ENCODE measurements at regions not wholly inside any gene's neighbourhood (a gene's known extent, or its start where the extent isn't known, plus 50 kb on each side); places are given as distances from the start of the nearest gene placed in this dataset.
"Not testable (repeated sequence)": the region's sequence is repeated elsewhere in the genome, so short reads cannot be mapped to it uniquely, and the experiment has no call there.

DNA sequence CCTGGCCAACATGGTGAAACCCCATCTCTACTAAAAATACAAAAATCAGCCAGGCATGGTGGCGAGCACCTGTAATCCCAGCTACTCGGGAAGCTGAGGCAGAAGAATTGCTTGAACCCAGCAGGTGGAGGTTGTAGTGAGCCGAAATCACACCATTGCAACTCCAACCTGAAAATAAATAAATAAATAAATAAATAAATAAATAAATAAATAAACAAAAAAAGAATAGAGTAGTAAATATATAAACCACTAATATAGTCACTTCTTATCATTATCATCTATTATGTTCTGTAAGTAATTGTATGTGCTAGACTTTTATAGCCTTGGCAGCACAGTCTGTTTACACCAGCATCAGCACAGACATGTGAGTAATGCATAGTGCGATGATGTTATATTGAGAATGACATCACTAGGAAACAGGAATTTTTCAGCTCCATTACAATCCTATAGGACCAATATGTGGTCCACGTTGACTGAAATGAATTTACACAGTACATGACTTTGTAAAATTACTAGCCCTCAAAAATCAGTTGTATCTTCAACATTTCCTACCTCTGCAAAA is 385.4 kb upstream of the ANKRD30A start:
- H3K27ac ChIP-seq (ENCODE audit: low read depth, low read length), result no peak overlapping the region
- no peaks in the 10 kb centered on the region for H3K27me3 ChIP-seq (ENCODE audit: control insufficient read depth, insufficient read depth, low read length)
- no peaks in the 10 kb centered on the region for H3K36me3 ChIP-seq (ENCODE audit: control insufficient read depth, insufficient read depth, low read length)
- H3K4me3 ChIP-seq (ENCODE audit: low read length), result no peak overlapping the region
- H3K4me1 ChIP-seq (ENCODE audit: control insufficient read depth, insufficient read depth, low read length), result no peaks in the 10 kb centered on the region
- no peak overlapping the region for H3K9ac ChIP-seq (ENCODE audit: low read length)

DNA sequence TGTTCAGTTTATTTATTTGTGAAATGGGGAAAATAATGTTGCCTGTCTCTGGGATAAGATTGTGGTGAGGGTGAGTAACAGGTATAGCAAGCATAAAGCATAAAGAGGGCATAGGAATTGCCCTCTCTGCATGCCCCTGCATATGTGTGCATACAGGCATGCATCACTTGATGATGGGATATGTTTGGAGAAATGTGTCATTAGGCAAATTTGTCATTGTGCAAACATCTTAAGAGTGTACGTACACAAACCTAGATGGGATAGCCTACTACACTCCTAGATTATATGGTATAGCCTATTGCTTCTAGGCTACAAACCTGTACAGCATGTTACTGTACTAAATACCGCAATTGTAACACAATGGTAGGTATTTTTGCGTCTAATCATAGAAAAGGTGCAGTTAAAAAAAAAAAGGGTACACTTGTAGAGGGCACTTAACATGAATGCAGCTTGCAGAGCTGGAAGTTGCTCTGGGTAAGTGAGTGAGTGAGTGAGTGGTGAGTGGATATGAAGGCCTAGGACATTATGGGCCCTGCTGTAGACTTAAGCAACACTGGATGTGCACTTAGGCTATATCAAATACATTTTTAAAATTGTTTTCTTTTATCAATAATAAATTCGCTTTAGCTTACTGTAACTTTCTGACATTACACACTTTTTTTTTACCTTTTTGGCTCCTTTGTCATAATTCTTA is 386.5 kb upstream of the ANKRD30A start:
- Histone ChIP-seq H3K36me3 (ENCODE audit: control insufficient read depth, insufficient read depth, low read length) (no peaks in the 10 kb centered on the region), H3K9ac (ENCODE audit: low read length) (no peak overlapping the region), H3K27ac (ENCODE audit: low read depth, low read length) (no peak overlapping the region), H3K4me3 (ENCODE audit: low read length) (no peak overlapping the region), H3K4me1 (ENCODE audit: control insufficient read depth, insufficient read depth, low read length) (no peaks in the 10 kb centered on the region), H3K27me3 (ENCODE audit: control insufficient read depth, insufficient read depth, low read length) (no peaks in the 10 kb centered on the region)

DNA sequence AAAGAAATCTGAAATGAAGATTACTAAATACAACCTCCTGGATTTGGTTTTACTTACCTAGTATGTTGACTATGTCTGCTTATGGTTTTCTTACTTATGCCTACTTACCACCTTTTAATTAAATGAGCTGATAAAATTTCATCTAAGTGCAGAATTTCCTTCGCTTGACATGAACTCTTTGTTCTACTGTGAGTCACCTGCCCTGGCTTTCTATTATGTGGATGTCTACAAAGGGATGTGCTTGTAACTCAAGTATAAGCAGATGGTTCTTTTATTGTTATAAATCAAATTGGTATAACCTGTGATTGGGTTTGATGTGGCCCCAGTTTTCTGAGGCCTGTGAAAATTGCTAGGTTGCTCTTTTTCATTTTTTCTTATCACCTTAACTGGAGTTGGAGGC is 389.1 kb upstream of the ANKRD30A start:
- H3K27me3 ChIP-seq (ENCODE audit: control insufficient read depth, insufficient read depth, low read length), result no peaks in the 10 kb centered on the region
- H3K4me1 ChIP-seq (ENCODE audit: control insufficient read depth, insufficient read depth, low read length), result no peaks in the 10 kb centered on the region
- H3K36me3 ChIP-seq (ENCODE audit: control insufficient read depth, insufficient read depth, low read length), result no peaks in the 10 kb centered on the region
- H3K27ac ChIP-seq (ENCODE audit: low read depth, low read length), result no peak overlapping the region
- no peak overlapping the region for H3K4me3 ChIP-seq (ENCODE audit: low read length)
- H3K9ac ChIP-seq (ENCODE audit: low read length), result no peak overlapping the region

DNA sequence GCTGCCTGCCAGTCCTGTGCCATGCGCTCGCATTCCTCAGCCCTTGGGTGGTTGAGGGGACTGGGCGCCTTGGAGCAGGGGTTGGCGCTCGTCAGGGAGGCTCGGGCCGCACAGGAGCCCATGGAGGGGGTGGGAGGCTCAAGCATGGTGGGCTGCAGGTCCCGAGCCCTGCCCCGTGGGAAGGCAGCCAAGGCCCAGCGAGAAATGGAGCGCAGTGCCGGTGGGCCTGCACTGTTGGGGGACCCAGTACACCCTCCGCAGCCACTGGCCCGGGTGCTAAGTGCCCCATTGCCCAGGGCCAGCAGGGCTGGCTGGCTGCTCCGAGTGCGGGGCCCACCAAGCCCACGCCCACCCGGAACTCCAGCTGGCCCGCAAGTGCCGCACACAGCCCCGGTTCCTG is 390.8 kb upstream of the ANKRD30A start:
- not testable (repeated sequence) for H3K27me3 ChIP-seq (ENCODE audit: control insufficient read depth, insufficient read depth, low read length); H3K4me1 ChIP-seq (ENCODE audit: control insufficient read depth, insufficient read depth, low read length); H3K9ac ChIP-seq (ENCODE audit: low read length); H3K4me3 ChIP-seq (ENCODE audit: low read length); H3K36me3 ChIP-seq (ENCODE audit: control insufficient read depth, insufficient read depth, low read length); H3K27ac ChIP-seq (ENCODE audit: low read depth, low read length)

DNA sequence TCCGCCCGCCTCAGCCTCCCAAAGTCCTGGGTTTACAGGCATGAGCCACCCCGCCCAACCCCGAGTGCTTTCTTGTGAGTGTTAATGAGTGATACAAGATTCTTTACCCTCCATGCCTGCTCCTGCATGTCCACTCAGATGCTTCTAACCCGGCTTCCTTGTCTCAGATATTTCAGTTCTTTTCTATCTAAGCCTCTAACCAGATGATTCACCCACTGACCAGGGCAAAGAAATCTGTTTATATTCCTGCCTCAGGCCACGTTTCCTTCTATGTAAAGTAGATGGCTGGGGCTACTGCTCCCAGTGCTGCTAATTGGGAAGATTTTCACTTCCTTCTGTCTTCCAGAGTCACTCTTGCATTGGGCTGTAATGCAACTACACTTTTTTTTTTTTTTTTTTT is 395.1 kb upstream of the ANKRD30A start:
- Histone ChIP-seq H3K4me1 (ENCODE audit: control insufficient read depth, insufficient read depth, low read length) (no peaks in the 10 kb centered on the region), H3K27me3 (ENCODE audit: control insufficient read depth, insufficient read depth, low read length) (no peaks in the 10 kb centered on the region), H3K36me3 (ENCODE audit: control insufficient read depth, insufficient read depth, low read length) (no peaks in the 10 kb centered on the region), H3K4me3 (ENCODE audit: low read length) (no peak overlapping the region), H3K27ac (ENCODE audit: low read depth, low read length) (no peak overlapping the region), H3K9ac (ENCODE audit: low read length) (no peak overlapping the region)

DNA sequence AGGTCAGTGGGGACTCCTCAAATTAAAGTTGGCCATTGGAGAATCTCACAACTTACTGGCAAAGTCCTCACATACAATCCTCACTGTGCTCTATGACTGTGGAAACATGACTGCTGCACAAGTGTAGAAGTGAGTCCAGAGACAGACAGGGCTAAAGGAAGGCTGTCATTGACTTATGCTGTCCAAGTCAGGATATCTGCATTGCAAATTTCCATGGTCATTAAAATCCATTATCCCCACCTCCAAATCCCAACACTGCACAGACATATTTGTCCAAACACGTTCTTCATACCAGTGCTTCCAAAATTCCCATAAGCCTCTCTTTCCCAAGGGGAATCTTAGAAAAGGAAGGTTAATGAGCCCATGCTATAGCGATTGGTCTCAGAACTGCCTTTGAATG is 396.8 kb upstream of the ANKRD30A start:
- Histone ChIP-seq H3K9ac (ENCODE audit: low read length) (no peak overlapping the region), H3K36me3 (ENCODE audit: control insufficient read depth, insufficient read depth, low read length) (no peaks in the 10 kb centered on the region), H3K27ac (ENCODE audit: low read depth, low read length) (no peak overlapping the region), H3K27me3 (ENCODE audit: control insufficient read depth, insufficient read depth, low read length) (no peaks in the 10 kb centered on the region), H3K4me1 (ENCODE audit: control insufficient read depth, insufficient read depth, low read length) (no peaks in the 10 kb centered on the region), H3K4me3 (ENCODE audit: low read length) (no peak overlapping the region)

DNA sequence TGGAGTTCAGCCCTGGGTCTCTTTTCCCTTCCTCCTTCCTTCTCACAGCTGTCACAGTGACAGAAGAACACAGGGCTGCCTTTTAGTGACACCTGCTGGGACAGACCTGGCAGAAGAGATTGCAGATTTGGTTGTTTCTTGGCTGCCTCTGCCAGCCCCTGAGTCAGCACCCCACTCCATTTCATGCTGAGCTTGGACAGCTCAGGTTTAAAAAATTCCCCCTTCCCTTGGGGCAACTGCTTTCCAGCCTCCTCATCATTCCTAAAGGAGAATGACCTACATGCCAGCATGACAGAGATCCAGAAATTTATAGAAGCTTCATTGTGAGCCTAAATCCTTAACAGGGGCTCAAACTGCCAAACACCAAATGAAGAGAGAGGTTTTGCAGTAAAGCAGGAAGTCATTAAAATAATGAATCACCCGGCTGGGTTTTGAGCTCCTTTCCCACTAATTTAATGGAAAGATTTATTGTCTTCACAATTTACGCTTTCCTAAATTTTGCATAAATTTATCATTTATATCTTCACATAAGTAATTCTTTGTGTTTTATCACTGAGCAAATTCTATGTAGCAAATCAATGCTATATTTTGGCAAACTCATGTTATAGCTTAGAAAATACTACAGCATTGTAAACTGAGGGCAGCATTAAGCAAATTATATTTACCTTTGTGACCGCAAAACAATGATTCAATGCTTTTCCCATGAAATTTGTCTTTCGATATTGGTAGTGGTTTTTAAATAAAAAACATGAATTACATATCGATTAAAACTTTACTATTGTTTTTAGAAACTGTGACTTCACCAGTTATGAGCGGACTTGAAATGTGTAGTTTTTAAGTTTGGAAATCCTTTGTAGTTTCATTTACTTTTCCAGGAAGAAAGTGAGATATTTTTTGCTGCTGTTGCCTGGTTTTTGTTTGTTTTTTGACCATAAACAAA is 399.5 kb upstream of the ANKRD30A start:
- Histone ChIP-seq H3K27ac (ENCODE audit: low read depth, low read length) (no peak overlapping the region), H3K4me1 (ENCODE audit: control insufficient read depth, insufficient read depth, low read length) (peaks cover 4% of the 10 kb centered on the region), H3K36me3 (ENCODE audit: control insufficient read depth, insufficient read depth, low read length) (no peaks in the 10 kb centered on the region), H3K9ac (ENCODE audit: low read length) (no peak overlapping the region), H3K27me3 (ENCODE audit: control insufficient read depth, insufficient read depth, low read length) (no peaks in the 10 kb centered on the region), H3K4me3 (ENCODE audit: low read length) (no peak overlapping the region)

DNA sequence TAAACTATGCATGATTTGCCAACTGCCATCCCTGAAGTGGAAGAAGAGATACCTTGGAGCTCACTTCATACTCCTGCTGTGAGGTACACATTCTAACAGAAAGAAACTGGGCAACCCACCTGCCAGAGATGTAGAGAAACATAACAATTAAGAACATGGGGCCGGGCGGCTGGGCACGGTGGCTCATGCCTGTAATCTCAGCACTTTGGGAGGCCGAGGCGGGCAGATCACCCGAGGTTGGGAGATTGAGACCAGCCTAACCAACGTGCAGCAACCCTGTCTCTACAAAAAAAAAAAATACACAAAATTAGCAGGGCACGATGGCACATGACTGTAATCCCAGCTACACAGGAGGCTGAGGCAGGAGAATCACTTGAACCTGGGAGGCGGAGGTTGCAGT is 402.6 kb upstream of the ANKRD30A start:
- no peak overlapping the region for H3K9ac ChIP-seq (ENCODE audit: low read length)
- H3K36me3 ChIP-seq (ENCODE audit: control insufficient read depth, insufficient read depth, low read length), result no peaks in the 10 kb centered on the region
- H3K27ac ChIP-seq (ENCODE audit: low read depth, low read length), result no peak overlapping the region
- peaks cover 4% of the 10 kb centered on the region for H3K4me1 ChIP-seq (ENCODE audit: control insufficient read depth, insufficient read depth, low read length)
- H3K4me3 ChIP-seq (ENCODE audit: low read length), result no peak overlapping the region
- no peaks in the 10 kb centered on the region for H3K27me3 ChIP-seq (ENCODE audit: control insufficient read depth, insufficient read depth, low read length)

DNA sequence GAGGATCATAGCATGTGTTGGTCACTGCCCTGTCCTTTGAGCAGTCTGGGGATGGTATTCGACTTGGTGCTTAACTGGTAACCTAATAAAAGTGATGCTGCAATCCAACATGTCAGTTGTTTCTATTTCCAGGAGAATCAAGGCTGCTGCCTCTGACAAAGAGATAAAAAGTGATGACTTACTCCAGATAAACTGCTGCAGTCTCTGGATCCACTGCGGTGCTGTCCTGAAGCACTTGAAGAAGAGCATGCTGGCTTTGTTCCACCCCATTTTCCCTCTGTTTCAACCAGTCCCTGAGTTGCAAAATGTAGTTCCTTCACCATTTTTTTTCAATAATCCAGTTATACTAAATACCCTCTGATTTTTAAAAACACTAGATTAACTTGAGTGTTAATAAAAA is 403.5 kb upstream of the ANKRD30A start:
- no peak overlapping the region for H3K9ac ChIP-seq (ENCODE audit: low read length)

DNA sequence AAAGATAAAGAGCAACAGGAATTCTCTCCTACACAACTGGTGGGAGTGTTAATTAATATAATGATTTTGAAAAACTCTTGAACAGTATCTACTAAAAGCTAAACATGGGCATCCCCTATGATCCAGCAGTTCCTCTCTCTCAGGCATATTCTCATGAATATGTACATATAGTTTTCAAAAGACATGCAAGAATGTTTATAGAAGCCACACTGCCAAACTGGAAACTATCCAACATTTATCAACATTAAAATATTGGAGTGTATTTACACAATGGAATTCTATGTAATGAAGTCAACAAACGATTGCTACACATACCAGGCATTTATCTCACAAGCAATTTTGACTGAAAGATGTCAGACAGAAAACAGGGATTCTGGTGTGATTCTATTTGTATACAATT is 404.5 kb upstream of the ANKRD30A start:
- Histone ChIP-seq H3K36me3 (ENCODE audit: control insufficient read depth, insufficient read depth, low read length) (no peaks in the 10 kb centered on the region), H3K27me3 (ENCODE audit: control insufficient read depth, insufficient read depth, low read length) (no peaks in the 10 kb centered on the region), H3K9ac (ENCODE audit: low read length) (no peak overlapping the region), H3K4me3 (ENCODE audit: low read length) (no peak overlapping the region), H3K4me1 (ENCODE audit: control insufficient read depth, insufficient read depth, low read length) (peaks cover 4% of the 10 kb centered on the region), H3K27ac (ENCODE audit: low read depth, low read length) (no peak overlapping the region)

More for the DNA sequence above, 403.5 kb upstream of the ANKRD30A start:
- H3K36me3 ChIP-seq (ENCODE audit: control insufficient read depth, insufficient read depth, low read length), result no peaks in the 10 kb centered on the region
- no peak overlapping the region for H3K27ac ChIP-seq (ENCODE audit: low read depth, low read length)
- no peaks in the 10 kb centered on the region for H3K27me3 ChIP-seq (ENCODE audit: control insufficient read depth, insufficient read depth, low read length)
- peaks cover 4% of the 10 kb centered on the region for H3K4me1 ChIP-seq (ENCODE audit: control insufficient read depth, insufficient read depth, low read length)
- H3K4me3 ChIP-seq (ENCODE audit: low read length), result no peak overlapping the region

DNA sequence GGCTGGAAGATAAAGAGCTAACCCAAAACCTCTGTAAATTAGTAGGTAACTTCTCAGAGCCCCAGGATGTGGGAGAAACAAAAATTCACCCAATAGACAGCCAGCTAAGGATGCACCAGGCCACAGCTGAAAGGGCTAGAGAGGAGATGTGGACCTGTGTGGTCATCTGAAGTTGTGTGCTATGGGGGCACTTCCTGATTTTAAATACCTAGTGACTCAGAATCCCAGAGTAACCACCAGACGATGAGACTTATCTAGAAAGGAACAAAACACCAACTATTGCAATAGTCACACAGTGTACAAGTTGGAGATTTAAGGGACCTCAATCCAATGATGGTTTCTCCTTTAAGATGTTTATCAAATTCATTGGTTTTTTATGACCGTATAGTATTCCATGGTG is 408.3 kb upstream of the ANKRD30A start:
- no peak overlapping the region for H3K27ac ChIP-seq (ENCODE audit: low read depth, low read length)
- H3K36me3 ChIP-seq (ENCODE audit: control insufficient read depth, insufficient read depth, low read length), result no peaks in the 10 kb centered on the region
- no peak overlapping the region for H3K9ac ChIP-seq (ENCODE audit: low read length)
- peaks cover 4% of the 10 kb centered on the region for H3K4me1 ChIP-seq (ENCODE audit: control insufficient read depth, insufficient read depth, low read length)
- H3K27me3 ChIP-seq (ENCODE audit: control insufficient read depth, insufficient read depth, low read length), result no peaks in the 10 kb centered on the region
- no peak overlapping the region for H3K4me3 ChIP-seq (ENCODE audit: low read length)

DNA sequence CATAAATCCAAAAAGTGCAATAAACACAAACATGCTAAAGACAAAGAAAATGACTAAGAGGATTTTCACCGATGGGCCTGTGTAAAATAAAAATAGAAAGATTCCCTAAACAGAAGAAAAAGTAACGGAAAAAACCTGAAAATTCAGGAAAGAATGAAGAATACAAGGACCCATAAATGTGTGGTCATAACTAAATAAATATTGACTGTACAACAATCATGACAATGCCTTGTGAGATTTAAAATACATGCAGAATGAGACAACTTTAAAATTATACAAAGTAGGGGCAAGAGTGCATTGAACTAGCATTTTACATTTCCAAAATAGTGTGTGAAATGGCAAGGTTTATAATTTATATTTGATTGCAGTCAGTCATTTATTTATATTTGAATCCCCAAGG is 409.1 kb upstream of the ANKRD30A start:
- Histone ChIP-seq H3K27ac (ENCODE audit: low read depth, low read length) (no peak overlapping the region), H3K36me3 (ENCODE audit: control insufficient read depth, insufficient read depth, low read length) (no peaks in the 10 kb centered on the region), H3K27me3 (ENCODE audit: control insufficient read depth, insufficient read depth, low read length) (no peaks in the 10 kb centered on the region), H3K9ac (ENCODE audit: low read length) (no peak overlapping the region), H3K4me3 (ENCODE audit: low read length) (no peak overlapping the region), H3K4me1 (ENCODE audit: control insufficient read depth, insufficient read depth, low read length) (no peaks in the 10 kb centered on the region)

Data from rectal smooth muscle tissue (tissue), 1 donor.